ENCODE measurements at regions not wholly inside any gene's neighbourhood (a gene's known extent, or its start where the extent isn't known, plus 50 kb on each side); places are given as distances from the start of the nearest gene placed in this dataset.

DNA sequence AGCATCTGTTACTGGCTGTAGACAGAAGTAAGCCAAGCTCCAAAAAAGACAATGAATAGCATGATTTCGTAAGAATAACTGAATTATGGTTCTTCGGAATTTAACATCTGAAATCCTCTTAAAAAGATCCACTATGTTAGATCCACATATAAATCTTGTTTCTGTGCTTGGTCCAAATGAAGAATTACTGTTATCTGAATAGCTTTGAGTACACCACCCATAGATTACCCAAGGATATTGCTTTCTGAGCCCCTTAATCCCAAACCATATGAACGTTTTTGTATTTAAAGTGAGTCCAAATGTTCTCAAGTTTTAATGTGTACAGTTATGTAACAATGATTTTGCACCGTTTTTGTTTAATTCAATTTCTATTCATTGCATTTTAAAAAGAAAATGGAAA lies 124.9 kb downstream of the DSC3 start:
- no peaks in the 10 kb centered on the region for H3K4me1 ChIP-seq (ENCODE audit: insufficient read depth, low read length)
- no peak overlapping the region for H3K27ac ChIP-seq (ENCODE audit: low read length)
- H3K9ac ChIP-seq (ENCODE audit: low read depth, low read length), result no peak overlapping the region
- H4K20me1 ChIP-seq (ENCODE audit: insufficient read depth, low read length), result no peaks in the 10 kb centered on the region
- no peaks in the 10 kb centered on the region for H3K79me2 ChIP-seq (ENCODE audit: insufficient read depth, low read length)
- no peaks in the 10 kb centered on the region for H3K9me3 ChIP-seq (ENCODE audit: insufficient read depth, low read length, severe bottlenecking)
- no peak overlapping the region for H2AFZ ChIP-seq (ENCODE audit: low read depth, low read length)
- no peak overlapping the region for H3K4me3 ChIP-seq (ENCODE audit: low read depth in 1 of 2, low read length in 2 of 2)
- no peak overlapping the region for H3K4me2 ChIP-seq (ENCODE audit: insufficient read depth, low read length)
- ATAC-seq (ENCODE audit: insufficient read depth, low read depth) (no peak), DNase-seq (no peak)
- H3K27me3 ChIP-seq (ENCODE audit: insufficient read depth, low read length, poor library complexity), result no peaks in the 10 kb centered on the region
- H3K36me3 ChIP-seq (ENCODE audit: insufficient read depth, low read length), result no peaks in the 10 kb centered on the region
- no peak for TF ChIP-seq EZH2 (IDR thresholded peaks at IDR 0.05; ENCODE audit: borderline replicate concordance, low read depth, low read length, severe bottlenecking)
- TF ChIP-seq, protein P1, sequence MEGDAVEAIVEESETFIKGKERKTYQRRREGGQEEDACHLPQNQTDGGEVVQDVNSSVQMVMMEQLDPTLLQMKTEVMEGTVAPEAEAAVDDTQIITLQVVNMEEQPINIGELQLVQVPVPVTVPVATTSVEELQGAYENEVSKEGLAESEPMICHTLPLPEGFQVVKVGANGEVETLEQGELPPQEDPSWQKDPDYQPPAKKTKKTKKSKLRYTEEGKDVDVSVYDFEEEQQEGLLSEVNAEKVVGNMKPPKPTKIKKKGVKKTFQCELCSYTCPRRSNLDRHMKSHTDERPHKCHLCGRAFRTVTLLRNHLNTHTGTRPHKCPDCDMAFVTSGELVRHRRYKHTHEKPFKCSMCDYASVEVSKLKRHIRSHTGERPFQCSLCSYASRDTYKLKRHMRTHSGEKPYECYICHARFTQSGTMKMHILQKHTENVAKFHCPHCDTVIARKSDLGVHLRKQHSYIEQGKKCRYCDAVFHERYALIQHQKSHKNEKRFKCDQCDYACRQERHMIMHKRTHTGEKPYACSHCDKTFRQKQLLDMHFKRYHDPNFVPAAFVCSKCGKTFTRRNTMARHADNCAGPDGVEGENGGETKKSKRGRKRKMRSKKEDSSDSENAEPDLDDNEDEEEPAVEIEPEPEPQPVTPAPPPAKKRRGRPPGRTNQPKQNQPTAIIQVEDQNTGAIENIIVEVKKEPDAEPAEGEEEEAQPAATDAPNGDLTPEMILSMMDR (IDR thresholded peaks at IDR 0.05; ENCODE audit: borderline replicate concordance, extremely low read depth, low read length, poor library complexity, severe bottlenecking), result no peak

DNA sequence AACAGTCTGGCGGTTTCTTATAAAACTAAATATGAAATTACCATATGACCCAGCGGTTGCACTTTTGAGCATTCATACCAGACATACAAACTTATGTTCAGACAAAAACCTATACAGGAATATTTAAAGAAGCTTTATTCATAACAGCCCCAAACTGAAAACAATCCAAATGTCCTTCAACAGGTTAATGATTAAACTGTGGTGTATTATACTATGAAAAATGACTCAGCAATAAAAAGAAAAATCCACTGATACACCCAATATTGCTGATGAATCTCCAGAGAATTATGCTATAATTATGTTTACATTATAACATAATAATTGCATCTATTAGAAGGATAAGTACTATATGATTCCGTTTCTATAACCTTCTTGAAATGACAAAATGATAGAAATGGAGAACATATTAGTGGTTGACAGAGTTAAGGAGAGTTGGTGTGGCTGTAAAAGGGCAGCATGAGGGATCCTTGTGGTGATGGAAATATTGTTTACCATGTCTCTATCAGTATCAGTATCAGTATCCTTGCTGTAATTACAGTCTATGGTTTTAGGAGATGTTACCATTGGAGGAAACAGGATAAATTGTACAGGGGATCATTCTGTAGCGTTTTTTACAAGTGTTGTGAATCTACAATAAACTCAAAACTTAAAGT lies 127.1 kb downstream of the DSC3 start:
- Histone ChIP-seq H3K27me3 (ENCODE audit: insufficient read depth, low read length, poor library complexity) (no peaks in the 10 kb centered on the region), H3K9me3 (ENCODE audit: insufficient read depth, low read length, severe bottlenecking) (no peaks in the 10 kb centered on the region), H3K4me3 (ENCODE audit: low read depth in 1 of 2, low read length in 2 of 2) (no peak overlapping the region), H2AFZ (ENCODE audit: low read depth, low read length) (no peak overlapping the region; the same call in 1 of the 2 replicates), H3K79me2 (ENCODE audit: insufficient read depth, low read length) (no peaks in the 10 kb centered on the region), H3K9ac (ENCODE audit: low read depth, low read length) (no peak overlapping the region), H3K27ac (ENCODE audit: low read length) (no peak overlapping the region), H4K20me1 (ENCODE audit: insufficient read depth, low read length) (no peaks in the 10 kb centered on the region), H3K4me2 (ENCODE audit: insufficient read depth, low read length) (no peak overlapping the region), H3K4me1 (ENCODE audit: insufficient read depth, low read length) (no peaks in the 10 kb centered on the region), H3K36me3 (ENCODE audit: insufficient read depth, low read length) (no peaks in the 10 kb centered on the region)
- TF ChIP-seq EZH2 (IDR thresholded peaks at IDR 0.05; ENCODE audit: borderline replicate concordance, low read depth, low read length, severe bottlenecking), result no peak
- TF ChIP-seq, protein P1 (IDR thresholded peaks at IDR 0.05; ENCODE audit: borderline replicate concordance, extremely low read depth, low read length, poor library complexity, severe bottlenecking), result no peak
- ATAC-seq (ENCODE audit: insufficient read depth, low read depth), result no peak
- no peak for DNase-seq

DNA sequence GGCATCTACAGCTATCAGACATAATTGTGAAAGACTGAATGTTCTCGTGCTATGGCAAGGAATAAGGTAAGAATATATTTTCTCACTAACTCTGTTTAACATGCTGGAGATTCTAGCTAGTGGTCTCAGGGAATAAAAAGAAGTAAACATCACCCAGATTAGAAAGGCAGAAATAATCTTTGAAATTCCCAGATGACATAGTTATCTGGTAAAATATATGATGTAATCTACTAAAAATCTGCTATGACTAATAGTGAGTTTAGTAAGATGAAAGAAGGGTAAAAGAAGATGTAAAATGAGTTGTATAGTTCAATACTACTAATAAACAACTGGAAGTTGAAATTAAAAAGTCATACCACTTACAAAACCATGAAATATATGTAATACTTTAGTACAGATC lies 134.2 kb downstream of the DSC3 start:
- no peak for TF ChIP-seq EZH2 (IDR thresholded peaks at IDR 0.05; ENCODE audit: borderline replicate concordance, low read depth, low read length, severe bottlenecking)
- TF ChIP-seq, protein P1 (IDR thresholded peaks at IDR 0.05; ENCODE audit: borderline replicate concordance, extremely low read depth, low read length, poor library complexity, severe bottlenecking), result no peak
- H3K4me2 ChIP-seq (ENCODE audit: insufficient read depth, low read length), result no peak overlapping the region
- H3K36me3 ChIP-seq (ENCODE audit: insufficient read depth, low read length), result no peaks in the 10 kb centered on the region
- no peak for ATAC-seq (ENCODE audit: insufficient read depth, low read depth)
- no peaks in the 10 kb centered on the region for H3K9me3 ChIP-seq (ENCODE audit: insufficient read depth, low read length, severe bottlenecking)
- no peak overlapping the region for H3K4me3 ChIP-seq (ENCODE audit: low read depth in 1 of 2, low read length in 2 of 2)
- H3K4me1 ChIP-seq (ENCODE audit: insufficient read depth, low read length), result no peaks in the 10 kb centered on the region
- H4K20me1 ChIP-seq (ENCODE audit: insufficient read depth, low read length), result no peaks in the 10 kb centered on the region
- H3K27ac ChIP-seq (ENCODE audit: low read length), result no peak overlapping the region
- H3K79me2 ChIP-seq (ENCODE audit: insufficient read depth, low read length), result no peaks in the 10 kb centered on the region
- no peak overlapping the region for H2AFZ ChIP-seq (ENCODE audit: low read depth, low read length)
- H3K9ac ChIP-seq (ENCODE audit: low read depth, low read length), result no peak overlapping the region
- no peaks in the 10 kb centered on the region for H3K27me3 ChIP-seq (ENCODE audit: insufficient read depth, low read length, poor library complexity)
- no peak for DNase-seq
